ENCODE measurements at regions not wholly inside any gene's neighbourhood (a gene's known extent, or its start where the extent isn't known, plus 50 kb on each side); places are given as distances from the start of the nearest gene placed in this dataset.

- CTCF ChIA-PET: no interaction called here
- H3K27ac ChIP-seq (ENCODE audit: insufficient read depth, low read depth, low read length): no peak overlapping the region
- intact Hi-C loops (cut with micrococcal nuclease): no loop called here
- H3K27me3 ChIP-seq (ENCODE audit: control insufficient read depth in 2 of 2, insufficient read depth in 2 of 2, low read length in 2 of 2): no peaks in the 10 kb centered on the region
- H3K79me2 ChIP-seq (ENCODE audit: control insufficient read depth, insufficient read depth, low read length): no peaks in the 10 kb centered on the region
- H3K4me3 ChIP-seq (replicated peaks in 1 of 3; ENCODE audit: insufficient read depth in 1 of 3, low read depth in 1 of 3, low read length in 3 of 3): no peak overlapping the region
- no peaks in the 10 kb centered on the region for H3K9me1 ChIP-seq (replicated peaks; ENCODE audit: control insufficient read depth, extremely low read depth, insufficient read depth, low read length)
- no peak overlapping the region for H2AFZ ChIP-seq (ENCODE audit: low read depth, low read length)
- TF ChIP-seq MAX (IDR thresholded peaks at IDR 0.05; ENCODE audit: insufficient read depth, insufficient read length) (no peak), POLR2A (IDR thresholded peaks at IDR 0.05; ENCODE audit: low read depth, low read length) (no peak), CTCF (IDR thresholded peaks at IDR 0.05; ENCODE audit: extremely low read depth in 1 of 2, insufficient read depth in 1 of 2, low read depth in 1 of 2, low read length in 2 of 2) (no peak), POLR2AphosphoS5 (IDR thresholded peaks at IDR 0.05; ENCODE audit: insufficient read depth, low read depth, low read length) (no peak), FOS (IDR thresholded peaks at IDR 0.05; ENCODE audit: borderline replicate concordance, insufficient read depth, low read length) (no peak), EZH2 (IDR thresholded peaks at IDR 0.05; ENCODE audit: borderline replicate concordance, low read depth, low read length, severe bottlenecking) (no peak), JUN (IDR thresholded peaks at IDR 0.05; ENCODE audit: borderline replicate concordance, insufficient read depth, insufficient read length, low read depth) (no peak), MYC (IDR thresholded peaks at IDR 0.05; ENCODE audit: low read depth, low read length) (no peak), GATA2 (IDR thresholded peaks at IDR 0.05; ENCODE audit: insufficient read depth, insufficient read length, low read depth, low read length) (no peak)
- no peaks in the 10 kb centered on the region for H4K20me1 ChIP-seq (replicated peaks; ENCODE audit: control insufficient read depth, extremely low read depth, insufficient read depth, low read length)
- dilution Hi-C loops (cut with MboI; ENCODE audit: extremely low pct_ligation_motif_present, low sequenced_read_pairs): no loop called here
- H3K9me3 ChIP-seq (replicated peaks; ENCODE audit: control insufficient read depth, insufficient read depth, low read length): no peaks in the 10 kb centered on the region
- H3K36me3 ChIP-seq (ENCODE audit: control insufficient read depth in 2 of 2, extremely low read depth in 1 of 2, insufficient read depth in 2 of 2, low read length in 2 of 2): no peaks in the 10 kb centered on the region
- no peak overlapping the region for H3K4me2 ChIP-seq (ENCODE audit: insufficient read depth, low read length)
- no peak overlapping the region for H3K9ac ChIP-seq (replicated peaks; ENCODE audit: extremely low read depth, insufficient read depth, low read length)
- DNase-seq (ENCODE audit: low read depth, low spot score): no peak
- no peaks in the 10 kb centered on the region for H3K4me1 ChIP-seq (ENCODE audit: control insufficient read depth, extremely low read depth, insufficient read depth, low read length)
- POLR2A ChIA-PET: no interaction called here
- no peak for FAIRE-seq
- no TSS peak for BruUV-seq (replicated peaks)
Measured at GRCh38 chr5:4097199-4097598, 501.6 kb downstream of the IRX1 start.
